ENCODE measurements at regions not wholly inside any gene's neighbourhood (a gene's known extent, or its start where the extent isn't known, plus 50 kb on each side); places are given as distances from the start of the nearest gene placed in this dataset.
"Not testable (repeated sequence)": the region's sequence is repeated elsewhere in the genome, so short reads cannot be mapped to it uniquely, and the experiment has no call there.

GRCh38 chr21:35482933-35483662 is 434.0 kb upstream of the RUNX1 start:
- DNase-seq: no peak

DNA sequence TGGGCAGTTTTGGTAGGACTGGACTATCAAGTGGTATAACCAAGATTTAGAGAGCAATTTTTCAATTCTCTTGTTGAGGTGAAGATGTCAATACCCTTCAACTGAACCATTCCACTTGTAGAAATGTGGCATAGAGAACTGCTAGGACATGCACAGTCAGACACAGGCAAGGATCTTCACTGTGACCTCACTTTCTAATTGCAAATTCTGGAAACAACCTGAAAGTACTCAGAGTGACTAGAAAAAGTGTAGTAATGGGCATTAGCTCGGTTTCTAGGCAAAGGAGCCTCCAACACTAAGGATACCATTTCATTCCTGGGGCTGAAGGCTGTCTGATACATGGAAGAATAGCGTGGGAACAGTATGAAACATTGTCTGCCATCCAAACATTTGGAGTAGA is 433.0 kb upstream of the RUNX1 start:
- no peak for DNase-seq

GRCh38 chr21:35481005-35481404 is 431.9 kb upstream of the RUNX1 start:
- DNase-seq: no peak

- DNase-seq: no peak
These were observed 430.4 kb upstream of the RUNX1 start for GRCh38 chr21:35479529-35479928.

- no peak for DNase-seq
These were observed 430.0 kb upstream of the RUNX1 start for GRCh38 chr21:35479065-35479448.

GRCh38 chr21:35478161-35479064 is 429.3 kb upstream of the RUNX1 start:
- no peak for DNase-seq

GRCh38 chr21:35477622-35478021 is 428.5 kb upstream of the RUNX1 start:
- no peak for DNase-seq

- DNase-seq: no peak
These were observed 427.7 kb upstream of the RUNX1 start for GRCh38 chr21:35476621-35477395.

DNA sequence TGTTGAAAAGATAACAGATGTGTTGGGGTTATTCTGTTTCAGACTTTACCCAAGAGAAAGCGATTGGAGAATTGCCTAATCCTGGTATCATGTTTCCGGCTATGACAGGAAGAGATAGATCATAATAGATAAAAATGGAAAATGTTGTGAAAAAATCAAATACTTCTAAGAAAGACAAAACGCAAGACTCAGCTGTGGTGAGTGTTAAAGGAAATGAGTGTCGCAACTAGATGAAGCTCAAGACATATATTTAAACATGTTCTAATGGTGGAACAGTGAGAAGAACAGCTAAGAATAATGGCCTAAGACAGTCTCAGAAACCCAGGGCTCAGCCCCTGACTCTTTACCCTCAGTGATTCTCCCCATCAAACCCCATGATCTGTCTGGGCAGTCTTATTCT is 426.7 kb upstream of the RUNX1 start:
- no peak for DNase-seq

DNA sequence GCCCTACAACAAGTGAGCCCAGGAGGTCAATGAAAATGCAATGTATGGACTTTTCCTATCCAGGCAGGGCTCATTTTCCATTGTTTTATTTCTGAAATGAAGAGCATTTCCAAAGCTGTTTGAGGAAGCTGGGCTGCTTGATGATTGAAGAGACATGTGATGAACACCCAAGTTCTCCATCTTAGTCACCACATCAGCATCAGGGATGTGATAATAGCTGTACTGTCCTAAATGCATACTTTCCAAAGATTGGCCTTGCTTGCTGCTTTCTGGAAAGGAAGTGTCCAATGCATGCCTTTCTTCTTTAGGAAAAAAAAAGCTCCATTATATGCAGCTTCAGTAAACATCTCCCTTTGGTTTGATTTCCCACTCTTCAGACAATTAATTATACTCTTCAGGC is 425.9 kb upstream of the RUNX1 start:
- DNase-seq: no peak

GRCh38 chr21:35473496-35473895 is 424.4 kb upstream of the RUNX1 start:
- no peak for DNase-seq

DNA sequence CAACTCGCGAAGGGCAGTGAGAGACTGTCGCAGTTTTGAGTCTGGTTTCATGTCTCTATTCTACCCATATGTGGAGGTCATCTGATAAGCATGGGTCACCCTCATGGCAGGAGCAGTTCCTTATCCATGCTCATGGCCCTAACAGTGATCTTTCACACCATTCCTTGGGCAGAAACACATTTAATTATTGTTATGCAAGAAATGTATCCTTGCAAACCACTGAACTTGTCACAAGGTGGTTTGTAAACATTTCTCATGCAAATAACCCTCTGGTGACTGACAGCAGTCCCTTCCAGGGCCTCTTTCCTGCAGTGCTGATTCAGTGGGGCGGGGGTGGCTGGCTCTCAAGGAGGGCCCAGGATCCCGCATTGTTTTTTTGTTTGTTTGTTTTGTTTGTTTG is 421.4 kb upstream of the RUNX1 start:
- no peak for DNase-seq

DNA sequence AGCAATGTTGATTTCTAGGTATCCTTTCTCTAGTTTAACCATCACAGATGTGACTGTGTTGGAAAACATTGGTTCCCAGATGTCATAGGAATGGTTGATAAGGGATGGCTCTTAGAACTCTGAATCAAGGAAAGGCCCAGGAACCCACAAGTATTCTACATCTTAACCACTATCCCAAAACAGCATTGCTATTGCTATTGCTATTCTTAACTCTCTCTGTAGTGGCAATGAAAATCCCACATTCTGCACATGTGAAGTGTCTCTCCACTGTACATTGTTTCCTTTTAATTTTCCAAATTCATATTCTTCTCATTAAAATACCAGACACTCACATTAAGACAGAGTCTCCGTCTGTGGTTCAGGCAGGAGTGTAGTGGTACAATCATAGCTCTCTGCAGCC is 420.4 kb upstream of the RUNX1 start:
- DNase-seq: no peak

DNA sequence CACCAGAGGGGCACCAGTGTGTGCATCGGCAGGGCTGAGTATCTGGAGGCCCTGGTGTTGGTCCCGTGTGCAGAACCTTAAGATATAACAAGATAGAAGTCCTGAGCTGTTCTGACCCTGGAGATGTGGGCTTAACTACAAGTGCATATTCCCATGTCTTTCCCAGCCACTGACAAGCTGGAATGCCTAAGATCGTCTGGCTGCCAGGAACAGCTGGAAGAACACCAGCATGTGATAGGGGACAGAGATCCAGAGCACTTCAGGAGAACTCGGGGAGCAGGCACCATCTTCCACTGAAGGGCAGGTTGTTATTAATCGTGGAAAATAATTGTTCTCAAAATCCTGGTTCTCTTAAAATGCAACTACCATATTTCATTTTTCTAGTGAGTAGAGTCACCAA is 419.9 kb upstream of the RUNX1 start:
- DNase-seq: no peak

DNA sequence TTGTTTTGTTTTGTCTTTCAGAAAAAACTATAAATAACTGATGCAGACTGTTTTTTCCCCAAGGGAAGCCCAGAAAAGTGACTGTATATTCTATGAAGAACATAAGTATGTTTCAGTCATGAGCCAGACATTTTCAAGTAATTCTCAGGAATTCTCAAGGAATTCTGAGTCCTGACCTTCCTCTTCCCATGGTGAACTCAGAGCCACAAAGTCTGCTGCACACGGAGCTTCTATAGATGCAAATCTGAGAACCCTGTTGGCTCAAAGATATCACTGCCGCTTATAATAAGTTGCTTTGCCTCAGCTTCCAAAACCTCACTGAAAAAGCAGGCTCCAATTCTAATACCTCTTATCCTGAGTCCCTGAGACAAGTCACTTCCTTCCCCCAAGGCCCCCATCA is 418.5 kb upstream of the RUNX1 start:
- no peak for DNase-seq

DNA sequence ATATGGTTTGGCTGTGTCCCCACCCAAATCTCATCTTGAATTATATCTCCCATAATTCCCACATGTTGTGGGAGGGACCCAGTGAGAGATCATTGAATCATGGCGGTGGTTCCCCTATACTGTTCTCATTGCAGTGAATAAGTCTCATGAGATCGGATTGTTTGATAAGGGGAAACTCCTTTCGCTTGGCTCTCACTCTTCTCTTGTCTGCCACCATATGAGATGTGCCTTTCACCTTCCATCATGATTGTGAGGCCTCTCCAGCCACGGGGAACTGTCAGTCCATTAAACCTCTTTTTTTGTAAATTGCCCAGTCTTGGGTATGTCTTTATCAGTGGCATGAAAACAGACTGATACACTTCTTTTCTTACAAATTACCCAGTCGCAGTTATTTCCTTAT is 417.6 kb upstream of the RUNX1 start:
- not testable (repeated sequence) for DNase-seq

- no peak for DNase-seq
These were observed 416.6 kb upstream of the RUNX1 start for GRCh38 chr21:35465741-35466140.

GRCh38 chr21:35461700-35462099 is 412.6 kb upstream of the RUNX1 start:
- no peak for DNase-seq

- no peak for DNase-seq
These were observed 411.3 kb upstream of the RUNX1 start for GRCh38 chr21:35460441-35460840.

DNA sequence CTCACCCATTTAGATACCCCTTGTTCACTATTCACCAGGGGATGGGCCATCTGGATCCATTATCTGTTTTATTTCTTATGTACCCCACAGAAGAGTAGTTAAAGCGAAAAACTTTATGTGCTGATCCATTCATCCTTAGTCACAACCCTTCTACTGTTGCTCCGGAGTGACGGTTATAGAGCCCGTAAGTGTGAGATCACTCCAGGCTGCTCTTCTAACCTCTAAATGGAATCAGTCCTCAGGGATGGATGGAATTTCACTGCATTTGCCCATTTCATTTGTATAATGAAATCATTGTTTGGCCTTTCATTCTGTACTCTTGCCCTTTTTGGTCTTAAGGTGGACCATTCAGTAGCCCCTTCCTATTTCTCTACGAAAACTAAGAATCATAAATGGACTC is 409.3 kb upstream of the RUNX1 start:
- no peak for DNase-seq

DNA sequence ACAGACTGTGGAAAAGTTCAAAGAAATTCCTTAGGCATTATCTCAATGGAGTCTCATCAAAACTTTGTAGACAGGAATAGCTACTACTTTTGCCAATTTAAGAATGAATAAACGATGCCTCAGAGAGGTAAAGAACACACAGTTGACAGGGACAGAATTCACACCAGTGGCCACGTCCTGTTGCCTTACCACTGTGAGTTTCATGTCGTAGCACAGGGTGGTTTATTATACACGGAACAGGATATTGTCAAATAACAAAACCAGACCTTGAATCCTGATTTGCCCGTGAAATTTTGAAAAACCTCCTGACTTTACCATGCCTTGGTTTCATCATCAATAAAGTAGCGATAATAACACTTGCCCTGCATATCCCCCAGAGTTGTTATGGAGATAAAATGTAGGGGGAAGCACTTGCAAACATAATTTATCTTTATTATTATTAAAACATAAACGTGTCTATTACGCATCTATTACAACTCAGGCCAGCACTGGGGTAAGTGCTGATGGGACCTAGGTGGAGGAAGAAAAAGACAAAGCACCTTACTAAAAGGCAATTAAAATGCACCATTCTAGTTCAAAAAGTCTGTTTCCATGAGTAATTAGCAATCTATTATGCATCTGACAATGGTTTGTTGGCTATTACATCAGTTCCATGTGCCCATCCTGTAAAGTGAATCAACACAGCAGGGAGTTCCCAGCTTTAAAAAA is 408.1 kb upstream of the RUNX1 start:
- DNase-seq: no peak

- no peak for DNase-seq
These were observed 402.2 kb upstream of the RUNX1 start for GRCh38 chr21:35451276-35451675.

DNA sequence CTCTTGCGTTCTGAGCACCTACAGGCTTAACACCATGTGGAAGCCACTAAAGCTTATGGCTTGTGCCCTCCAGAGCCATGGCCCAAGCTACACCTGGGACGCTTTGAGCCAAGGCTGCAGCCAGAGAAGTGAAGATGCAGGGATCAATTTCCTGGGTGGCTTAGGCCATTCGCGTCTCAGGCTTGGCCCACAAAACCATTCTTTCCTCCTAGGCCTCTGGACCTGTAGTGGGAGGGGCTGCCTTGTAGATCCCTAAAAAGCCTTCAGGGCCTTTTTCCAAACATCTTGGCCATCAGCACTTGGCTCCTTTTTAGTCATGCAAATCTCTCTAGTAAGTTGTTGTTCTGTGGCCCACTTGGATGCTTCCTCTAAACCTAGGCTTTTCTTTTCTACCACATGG is 401.7 kb upstream of the RUNX1 start:
- no peak for DNase-seq

Measured in effector CD4-positive, alpha-beta T cell (primary cell).